SK-N-SH treated with all-trans-retinoic acid at 6 μM for 48 hours (cell line): ENCODE measurements at regions not wholly inside any gene's neighbourhood (a gene's known extent, or its start where the extent isn't known, plus 50 kb on each side); places are given as distances from the start of the nearest gene placed in this dataset.

Experiments used
- ATAC-seq: fragments of 200-7000 bp; cut with Tn5 transposase; 3 replicates; pipeline ENCODE4 v1.9.1; 2020; ENCODE audit warnings: mild to moderate bottlenecking, moderate library complexity
- CREB5 ChIP-seq: fragments of 250-450 bp; sonication (Bioruptor Pico); IDR thresholded peaks from 2 replicates; pipeline ENCODE4 v1.5.1; 2020; ENCODE audit warnings: low read depth, mild to moderate bottlenecking, moderate library complexity
- CSDC2 ChIP-seq: fragments of 250-450 bp; sonication (Bioruptor Pico); IDR thresholded peaks from 2 replicates; pipeline ENCODE4 v1.5.0; 2020; ENCODE audit warnings: mild to moderate bottlenecking, moderate library complexity
- ESRRG ChIP-seq: fragments of 250-450 bp; sonication (Bioruptor Pico); IDR thresholded peaks from 2 replicates; pipeline ENCODE4 v1.6.1; 2021; ENCODE audit warnings: mild to moderate bottlenecking
- GLIS3 ChIP-seq: fragments of 250-450 bp; sonication (Bioruptor Pico); IDR thresholded peaks from 2 replicates; pipeline ENCODE4 v1.5.0; 2020; ENCODE audit warnings: mild to moderate bottlenecking, moderate library complexity
- ISL1 ChIP-seq: fragments of 250-450 bp; sonication (Bioruptor Pico); IDR thresholded peaks from 2 replicates; pipeline ENCODE4 v2.1.2; 2022; ENCODE audit warnings: mild to moderate bottlenecking, moderate library complexity
- OSR1 ChIP-seq: fragments of 250-450 bp; sonication (Bioruptor Pico); IDR thresholded peaks from 2 replicates; pipeline ENCODE4 v1.8.0; 2022; ENCODE audit warnings: moderate library complexity, mild to moderate bottlenecking, inconsistent platforms
- PATZ1 ChIP-seq: fragments of 250-450 bp; sonication (Bioruptor Pico); IDR thresholded peaks from 2 replicates; pipeline ENCODE4 v1.8.0; 2020; ENCODE audit warnings: mild to moderate bottlenecking, moderate library complexity, borderline replicate concordance
- PPARA ChIP-seq: fragments of 250-450 bp; sonication (Bioruptor Pico); IDR thresholded peaks from 2 replicates; pipeline ENCODE4 v1.5.0; 2020; ENCODE audit warnings: mild to moderate bottlenecking, borderline replicate concordance
- SNAI2 ChIP-seq: fragments of 250-450 bp; sonication (Bioruptor Pico); IDR thresholded peaks from 2 replicates; pipeline ENCODE4 v1.5.0; 2020; ENCODE audit warnings: mild to moderate bottlenecking, moderate library complexity
- TCF4 ChIP-seq: fragments of 250-450 bp; sonication (Bioruptor Pico); IDR thresholded peaks from 2 replicates; pipeline ENCODE4 v1.8.0; 2021; ENCODE audit warnings: mild to moderate bottlenecking, moderate library complexity, borderline replicate concordance
- TOX ChIP-seq: fragments of 250-450 bp; sonication (Bioruptor Pico); IDR thresholded peaks from 2 replicates; pipeline ENCODE4 v1.8.0; 2021; ENCODE audit warnings: mild to moderate bottlenecking, moderate library complexity, borderline replicate concordance
- TSHZ2 ChIP-seq: fragments of 250-450 bp; sonication (Bioruptor Pico); IDR thresholded peaks from 2 replicates; pipeline ENCODE4 v1.5.0; 2020; ENCODE audit warnings: mild to moderate bottlenecking, moderate library complexity
- ZC3H10 ChIP-seq: fragments of 250-450 bp; sonication (Bioruptor Pico); IDR thresholded peaks from 2 replicates; pipeline ENCODE4 v1.5.1; 2021; ENCODE audit warnings: mild to moderate bottlenecking, moderate library complexity
- ZFP3 ChIP-seq: fragments of 250-450 bp; sonication (Bioruptor Pico); IDR thresholded peaks from 2 replicates; pipeline ENCODE4 v1.5.0; 2020; ENCODE audit warnings: mild to moderate bottlenecking, moderate library complexity
- ZFP30 ChIP-seq: fragments of 450-650 bp; formaldehyde crosslinking; IDR thresholded peaks from 2 replicates; pipeline ENCODE4 v1.5.0; 2022; ENCODE audit warnings: mild to moderate bottlenecking, moderate library complexity
- ZNF565 ChIP-seq: fragments of 450-650 bp; formaldehyde crosslinking; conservative IDR thresholded peaks from 2 replicates; pipeline ENCODE4 v1.5.0; 2020; ENCODE audit warnings: low read depth, mild to moderate bottlenecking, moderate library complexity
- ZNF70 ChIP-seq: fragments of 450-650 bp; formaldehyde crosslinking; IDR thresholded peaks from 2 replicates; pipeline ENCODE4 v1.5.0; 2020; ENCODE audit warnings: mild to moderate bottlenecking, moderate library complexity
- ZNF8 ChIP-seq: fragments of 450-650 bp; formaldehyde crosslinking; IDR thresholded peaks from 2 replicates; pipeline ENCODE4 v1.5.0; 2020; ENCODE audit warnings: mild to moderate bottlenecking, moderate library complexity

- no peak for TF ChIP-seq ZC3H10 (CRISPR knock-in tag)
- TF ChIP-seq TSHZ2 (CRISPR knock-in tag) = no peak
- TF ChIP-seq ZFP30 (CRISPR knock-in tag) = no peak
- no peak for TF ChIP-seq PATZ1 (CRISPR knock-in tag)
- no peak for TF ChIP-seq TCF4 (CRISPR knock-in tag)
Measured at GRCh38 chr13:90094357-90094756, 1253.1 kb upstream of the MIR17HG start (continued).

- no peak for TF ChIP-seq ISL1 (CRISPR knock-in tag)
- no peak for TF ChIP-seq ZFP30 (CRISPR knock-in tag)
- no peak for TF ChIP-seq ZFP3 (CRISPR knock-in tag)
- TF ChIP-seq CSDC2 (CRISPR knock-in tag) = no peak
- no peak for TF ChIP-seq PATZ1 (CRISPR knock-in tag)
- TF ChIP-seq TSHZ2 (CRISPR knock-in tag) = no peak
- TF ChIP-seq TCF4 (CRISPR knock-in tag) = no peak
- no peak for TF ChIP-seq ZC3H10 (CRISPR knock-in tag)
- no peak for TF ChIP-seq ZNF70 (CRISPR knock-in tag)
- no peak for TF ChIP-seq PPARA
- ATAC-seq = no peak
Measured at GRCh38 chr13:90098577-90098976, 1248.9 kb upstream of the MIR17HG start.

GRCh38 chr13:90099847-90100246 lies 1247.6 kb upstream of the MIR17HG start:
- ATAC-seq = no peak
- no peak for TF ChIP-seq ZNF565 (CRISPR knock-in tag)
- no peak for TF ChIP-seq ZNF8
- no peak for TF ChIP-seq OSR1 (CRISPR knock-in tag)
- TF ChIP-seq ZC3H10 (CRISPR knock-in tag) = no peak
- no peak for TF ChIP-seq CSDC2 (CRISPR knock-in tag)
- TF ChIP-seq TOX = no peak
- TF ChIP-seq CREB5 = no peak
- TF ChIP-seq ESRRG (CRISPR knock-in tag) = no peak
- TF ChIP-seq ISL1 (CRISPR knock-in tag) = no peak
- no peak for TF ChIP-seq SNAI2 (CRISPR knock-in tag)
- no peak for TF ChIP-seq GLIS3 (CRISPR knock-in tag)
- no peak for TF ChIP-seq TCF4 (CRISPR knock-in tag)
